ENCODE measurements at regions not wholly inside any gene's neighbourhood (a gene's known extent, or its start where the extent isn't known, plus 50 kb on each side); places are given as distances from the start of the nearest gene placed in this dataset.

DNA sequence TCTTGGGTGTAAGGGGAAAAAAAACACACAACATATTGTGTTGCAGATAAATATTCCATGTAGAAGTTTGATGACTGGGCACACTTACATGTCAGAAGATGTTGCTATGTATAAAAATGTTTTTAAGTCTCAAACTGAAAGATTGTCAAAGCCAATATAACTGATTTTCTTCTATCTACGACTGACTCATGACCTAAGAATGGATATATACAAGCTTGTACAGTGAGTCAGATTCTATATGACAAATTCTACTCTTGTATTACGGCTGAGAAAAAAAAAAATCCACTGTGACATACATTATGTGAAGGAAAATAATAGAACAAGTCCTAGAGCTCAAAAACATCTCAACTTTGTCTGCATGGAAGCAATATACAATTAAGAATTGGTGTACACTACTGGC lies 343.0 kb upstream of the PCDH15 start:
- no peak for FAIRE-seq
- Histone ChIP-seq H3K27me3 (ENCODE audit: control insufficient read depth, extremely low read depth, insufficient read depth, low read length) (no peaks in the 10 kb centered on the region), H3K79me2 (ENCODE audit: control insufficient read depth, insufficient read depth, low read length) (no peaks in the 10 kb centered on the region), H3K4me2 (ENCODE audit: control insufficient read depth, extremely low read depth, insufficient read depth, low read depth, low read length) (no peak overlapping the region), H3K9me3 (ENCODE audit: control insufficient read depth, low read depth, low read length) (no peaks in the 10 kb centered on the region), H3K27ac (ENCODE audit: control insufficient read depth, insufficient read depth, low read length) (no peak overlapping the region), H3K9me1 (ENCODE audit: control insufficient read depth, extremely low read depth, insufficient read depth, low read length) (no peaks in the 10 kb centered on the region), H3K4me1 (ENCODE audit: control insufficient read depth, extremely low read depth, insufficient read depth, low read length) (no peaks in the 10 kb centered on the region), H4K20me1 (ENCODE audit: control insufficient read depth, extremely low read depth, insufficient read depth, low read length) (no peaks in the 10 kb centered on the region), H3K4me3 (ENCODE audit: control insufficient read depth in 2 of 3, extremely low read depth in 1 of 3, insufficient read depth in 2 of 3, low read depth in 1 of 3, low read length in 3 of 3) (no peak overlapping the region), H2AFZ (ENCODE audit: control insufficient read depth, low read length) (no peak overlapping the region), H3K9ac (ENCODE audit: control insufficient read depth, extremely low read depth, insufficient read depth, low read length) (no peak overlapping the region), H3K36me3 (ENCODE audit: control insufficient read depth in 2 of 2, extremely low read depth in 1 of 2, insufficient read depth in 2 of 2, low read length in 2 of 2) (no peaks in the 10 kb centered on the region)
- DNase-seq (ENCODE audit: low read depth, low spot score) = no peak
- no peak for TF ChIP-seq EZH2 (IDR thresholded peaks at IDR 0.05; ENCODE audit: low read length)
- TF ChIP-seq, protein P1, sequence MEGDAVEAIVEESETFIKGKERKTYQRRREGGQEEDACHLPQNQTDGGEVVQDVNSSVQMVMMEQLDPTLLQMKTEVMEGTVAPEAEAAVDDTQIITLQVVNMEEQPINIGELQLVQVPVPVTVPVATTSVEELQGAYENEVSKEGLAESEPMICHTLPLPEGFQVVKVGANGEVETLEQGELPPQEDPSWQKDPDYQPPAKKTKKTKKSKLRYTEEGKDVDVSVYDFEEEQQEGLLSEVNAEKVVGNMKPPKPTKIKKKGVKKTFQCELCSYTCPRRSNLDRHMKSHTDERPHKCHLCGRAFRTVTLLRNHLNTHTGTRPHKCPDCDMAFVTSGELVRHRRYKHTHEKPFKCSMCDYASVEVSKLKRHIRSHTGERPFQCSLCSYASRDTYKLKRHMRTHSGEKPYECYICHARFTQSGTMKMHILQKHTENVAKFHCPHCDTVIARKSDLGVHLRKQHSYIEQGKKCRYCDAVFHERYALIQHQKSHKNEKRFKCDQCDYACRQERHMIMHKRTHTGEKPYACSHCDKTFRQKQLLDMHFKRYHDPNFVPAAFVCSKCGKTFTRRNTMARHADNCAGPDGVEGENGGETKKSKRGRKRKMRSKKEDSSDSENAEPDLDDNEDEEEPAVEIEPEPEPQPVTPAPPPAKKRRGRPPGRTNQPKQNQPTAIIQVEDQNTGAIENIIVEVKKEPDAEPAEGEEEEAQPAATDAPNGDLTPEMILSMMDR (optimal IDR thresholded peaks at IDR 0.05 in 1 of 3, IDR thresholded peaks at IDR 0.05 in 1 of 3, conservative IDR thresholded peaks at IDR 0.05 in 1 of 3; ENCODE audit: extremely low read depth in 1 of 3, insufficient read depth in 2 of 3, low read length in 3 of 3) = no peak
- dilution Hi-C loops (cut with MboI; ENCODE audit: extremely low pct_ligation_motif_present, low sequenced_read_pairs) = no loop called here

GRCh38 chr10:55141892-55142291 lies 340.9 kb upstream of the PCDH15 start:
- no peak for FAIRE-seq
- dilution Hi-C loops (cut with MboI; ENCODE audit: extremely low pct_ligation_motif_present, low sequenced_read_pairs) = no loop called here

More at GRCh38 chr10:55141892-55142291, 340.9 kb upstream of the PCDH15 start:
- H4K20me1 ChIP-seq (ENCODE audit: control insufficient read depth, extremely low read depth, insufficient read depth, low read length) = no peaks in the 10 kb centered on the region
- no peak for DNase-seq (ENCODE audit: low read depth, low spot score)
- H3K36me3 ChIP-seq (ENCODE audit: control insufficient read depth in 2 of 2, extremely low read depth in 1 of 2, insufficient read depth in 2 of 2, low read length in 2 of 2) = no peaks in the 10 kb centered on the region
- no peaks in the 10 kb centered on the region for H3K27me3 ChIP-seq (ENCODE audit: control insufficient read depth, extremely low read depth, insufficient read depth, low read length)
- H3K79me2 ChIP-seq (ENCODE audit: control insufficient read depth, insufficient read depth, low read length) = no peaks in the 10 kb centered on the region
- no peaks in the 10 kb centered on the region for H3K4me1 ChIP-seq (ENCODE audit: control insufficient read depth, extremely low read depth, insufficient read depth, low read length)
- H3K4me2 ChIP-seq (ENCODE audit: control insufficient read depth, extremely low read depth, insufficient read depth, low read depth, low read length) = no peak overlapping the region
- TF ChIP-seq, protein P1 (optimal IDR thresholded peaks at IDR 0.05 in 1 of 3, IDR thresholded peaks at IDR 0.05 in 1 of 3, conservative IDR thresholded peaks at IDR 0.05 in 1 of 3; ENCODE audit: extremely low read depth in 1 of 3, insufficient read depth in 2 of 3, low read length in 3 of 3) = no peak
- H3K27ac ChIP-seq (ENCODE audit: control insufficient read depth, insufficient read depth, low read length) = no peak overlapping the region
- H3K9me1 ChIP-seq (ENCODE audit: control insufficient read depth, extremely low read depth, insufficient read depth, low read length) = no peaks in the 10 kb centered on the region
- no peaks in the 10 kb centered on the region for H3K9me3 ChIP-seq (ENCODE audit: control insufficient read depth, low read depth, low read length)
- H3K9ac ChIP-seq (ENCODE audit: control insufficient read depth, extremely low read depth, insufficient read depth, low read length) = no peak overlapping the region
- H3K4me3 ChIP-seq (ENCODE audit: control insufficient read depth in 2 of 3, extremely low read depth in 1 of 3, insufficient read depth in 2 of 3, low read depth in 1 of 3, low read length in 3 of 3) = no peak overlapping the region
- no peak overlapping the region for H2AFZ ChIP-seq (ENCODE audit: control insufficient read depth, low read length)
